ENCODE measurements at regions not wholly inside any gene's neighbourhood (a gene's known extent, or its start where the extent isn't known, plus 50 kb on each side); places are given as distances from the start of the nearest gene placed in this dataset.

DNA sequence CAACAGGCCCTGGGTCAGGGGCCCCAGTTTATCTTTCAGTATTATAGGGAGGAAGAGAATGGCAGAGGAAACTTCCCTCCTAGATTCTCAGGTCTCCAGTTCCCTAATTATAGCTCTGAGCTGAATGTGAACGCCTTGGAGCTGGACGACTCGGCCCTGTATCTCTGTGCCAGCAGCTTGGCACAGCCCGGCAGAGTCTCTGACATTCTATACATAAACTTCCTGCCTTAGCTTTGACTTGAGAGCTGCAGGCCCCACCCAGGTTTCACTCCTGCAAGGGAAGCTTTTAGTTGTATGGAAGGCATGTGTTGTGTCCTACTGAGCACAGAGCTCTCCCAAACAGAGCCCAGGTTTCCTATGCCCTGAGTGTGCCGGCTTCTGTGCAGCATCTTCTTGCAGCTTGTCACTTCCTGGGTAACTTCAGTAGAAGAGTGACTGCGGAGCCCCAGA, 205.6 kb upstream of the PRSS58 start:
- H3K18ac ChIP-seq (ENCODE audit: low read depth, low read length): peak overlapping the region; percentile 48
- peak overlapping the region; percentile 97 for H2BK20ac ChIP-seq (ENCODE audit: low read depth, low read length)
- peak overlapping the region; percentile 85 for H3K14ac ChIP-seq (replicated peaks; ENCODE audit: low read depth, low read length)
- H2BK120ac ChIP-seq (ENCODE audit: low read depth, low read length): peak overlapping the region; percentile 99
- peak overlapping the region; percentile 99 for H2AK5ac ChIP-seq (ENCODE audit: low read depth, low read length)
- no TSS peak for BruUV-seq (replicated peaks)
- no peaks in the 10 kb centered on the region for H3K36me3 ChIP-seq (ENCODE audit: control insufficient read depth, insufficient read depth, low read length)
- peak overlapping the region; percentile 79 for H2AFZ ChIP-seq (replicated peaks; ENCODE audit: low read length, poor library complexity)
- peaks cover 0 to 7% of the 10 kb centered on the region in 2 experiments; a peak in 1 of 4 replicates for H3K79me1 ChIP-seq (ENCODE audit: low read depth in 1 of 2, low read length in 2 of 2)
- H2BK5ac ChIP-seq (ENCODE audit: low read depth, low read length, poor library complexity, severe bottlenecking): peak overlapping the region; percentile 97
- no peak overlapping the region for H3K4me2 ChIP-seq (ENCODE audit: low read depth, low read length)
- H3K9me3 ChIP-seq (ENCODE audit: control insufficient read depth, insufficient read depth, low read length): no peaks in the 10 kb centered on the region
- H3K27me3 ChIP-seq (ENCODE audit: control insufficient read depth, insufficient read depth, low read length): no peaks in the 10 kb centered on the region
- TF ChIP-seq RAD21 (IDR thresholded peaks at IDR 0.05; ENCODE audit: low read length) (no peak), SMC3 (IDR thresholded peaks at IDR 0.05; ENCODE audit: low read depth, low read length) (no peak), MXI1 (IDR thresholded peaks at IDR 0.05; ENCODE audit: borderline replicate concordance, low read depth, low read length) (no peak), RCOR1 (IDR thresholded peaks at IDR 0.05; ENCODE audit: insufficient replicate concordance, low read length) (no peak), FOS (IDR thresholded peaks at IDR 0.05; ENCODE audit: low read depth, low read length) (no peak), MAZ (IDR thresholded peaks at IDR 0.05; ENCODE audit: borderline replicate concordance, low read depth, low read length) (no peak), POLR2A (IDR thresholded peaks at IDR 0.05; ENCODE audit: low read depth, low read length) (no peak), CEBPB (IDR thresholded peaks at IDR 0.05; ENCODE audit: low read depth, low read length) (no peak), CHD1 (IDR thresholded peaks at IDR 0.05; ENCODE audit: low read depth, low read length) (no peak), RFX5 (IDR thresholded peaks at IDR 0.05; ENCODE audit: low read depth, low read length) (no peak), MAFK (IDR thresholded peaks at IDR 0.05; ENCODE audit: low read depth, low read length) (no peak), NFE2L2 (IDR thresholded peaks at IDR 0.05; ENCODE audit: low read depth, low read length) (no peak), BHLHE40 (IDR thresholded peaks at IDR 0.05; ENCODE audit: low read depth, low read length) (no peak)
- TF ChIP-seq, protein P1, sequence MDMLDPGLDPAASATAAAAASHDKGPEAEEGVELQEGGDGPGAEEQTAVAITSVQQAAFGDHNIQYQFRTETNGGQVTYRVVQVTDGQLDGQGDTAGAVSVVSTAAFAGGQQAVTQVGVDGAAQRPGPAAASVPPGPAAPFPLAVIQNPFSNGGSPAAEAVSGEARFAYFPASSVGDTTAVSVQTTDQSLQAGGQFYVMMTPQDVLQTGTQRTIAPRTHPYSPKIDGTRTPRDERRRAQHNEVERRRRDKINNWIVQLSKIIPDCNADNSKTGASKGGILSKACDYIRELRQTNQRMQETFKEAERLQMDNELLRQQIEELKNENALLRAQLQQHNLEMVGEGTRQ (IDR thresholded peaks at IDR 0.05; ENCODE audit: low read depth, low read length): no peak
- TF ChIP-seq, protein P2, sequence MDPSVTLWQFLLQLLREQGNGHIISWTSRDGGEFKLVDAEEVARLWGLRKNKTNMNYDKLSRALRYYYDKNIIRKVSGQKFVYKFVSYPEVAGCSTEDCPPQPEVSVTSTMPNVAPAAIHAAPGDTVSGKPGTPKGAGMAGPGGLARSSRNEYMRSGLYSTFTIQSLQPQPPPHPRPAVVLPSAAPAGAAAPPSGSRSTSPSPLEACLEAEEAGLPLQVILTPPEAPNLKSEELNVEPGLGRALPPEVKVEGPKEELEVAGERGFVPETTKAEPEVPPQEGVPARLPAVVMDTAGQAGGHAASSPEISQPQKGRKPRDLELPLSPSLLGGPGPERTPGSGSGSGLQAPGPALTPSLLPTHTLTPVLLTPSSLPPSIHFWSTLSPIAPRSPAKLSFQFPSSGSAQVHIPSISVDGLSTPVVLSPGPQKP (IDR thresholded peaks at IDR 0.05; ENCODE audit: borderline replicate concordance, low read depth, low read length): no peak
- TF ChIP-seq, protein P3, sequence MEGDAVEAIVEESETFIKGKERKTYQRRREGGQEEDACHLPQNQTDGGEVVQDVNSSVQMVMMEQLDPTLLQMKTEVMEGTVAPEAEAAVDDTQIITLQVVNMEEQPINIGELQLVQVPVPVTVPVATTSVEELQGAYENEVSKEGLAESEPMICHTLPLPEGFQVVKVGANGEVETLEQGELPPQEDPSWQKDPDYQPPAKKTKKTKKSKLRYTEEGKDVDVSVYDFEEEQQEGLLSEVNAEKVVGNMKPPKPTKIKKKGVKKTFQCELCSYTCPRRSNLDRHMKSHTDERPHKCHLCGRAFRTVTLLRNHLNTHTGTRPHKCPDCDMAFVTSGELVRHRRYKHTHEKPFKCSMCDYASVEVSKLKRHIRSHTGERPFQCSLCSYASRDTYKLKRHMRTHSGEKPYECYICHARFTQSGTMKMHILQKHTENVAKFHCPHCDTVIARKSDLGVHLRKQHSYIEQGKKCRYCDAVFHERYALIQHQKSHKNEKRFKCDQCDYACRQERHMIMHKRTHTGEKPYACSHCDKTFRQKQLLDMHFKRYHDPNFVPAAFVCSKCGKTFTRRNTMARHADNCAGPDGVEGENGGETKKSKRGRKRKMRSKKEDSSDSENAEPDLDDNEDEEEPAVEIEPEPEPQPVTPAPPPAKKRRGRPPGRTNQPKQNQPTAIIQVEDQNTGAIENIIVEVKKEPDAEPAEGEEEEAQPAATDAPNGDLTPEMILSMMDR (conservative IDR thresholded peaks at IDR 0.05; ENCODE audit: low read depth, low read length): no peak
- in situ Hi-C loops (cut with MboI; ENCODE audit: low sequenced_read_pairs): no loop called here
- peak overlapping the region; percentile 79 for H4K5ac ChIP-seq (ENCODE audit: low read depth, low read length)
- peaks cover 21% of the 10 kb centered on the region for H3K4me1 ChIP-seq (ENCODE audit: control insufficient read depth, insufficient read depth, low read length)
- dilution Hi-C loops (cut with HindIII; ENCODE audit: low sequenced_read_pairs, unreplicated experiment): no loop called here
- H2BK15ac ChIP-seq (ENCODE audit: low read depth, low read length): peak overlapping the region; percentile 92; the same call in 2 of the 3 replicates
- no peak overlapping the region for H3K4me3 ChIP-seq (ENCODE audit: insufficient read depth, low read depth, low read length)
- H3K56ac ChIP-seq (ENCODE audit: extremely low read depth, insufficient read depth, low read length): peak overlapping the region; percentile 74
- ChIA-PET CTCF (interaction anchor here (0.6 to 1.8 kb wide), 9 partner anchors 15 to 95 kb away, joined by 3 to 9 read pairs (median 4); no protein-coding TSS in a partner anchor), POLR2A (ENCODE audit: unreplicated experiment) (no interaction called here)
- peak overlapping the region; percentile 100 for H3K4ac ChIP-seq (ENCODE audit: low read depth, low read length)
- peak overlapping the region; percentile 94 for H3K27ac ChIP-seq (ENCODE audit: insufficient read depth, low read length)
- no CpG with 5 or more reads among the region's 6 CpGs for WGBS, 2 experiments (ENCODE audit: extremely low coverage in 2 of 2, insufficient read length in 1 of 2)
- peaks cover 18% of the 10 kb centered on the region for H3K9me1 ChIP-seq (ENCODE audit: insufficient read depth, low read length)
- DNase-seq (no peak), ATAC-seq (ENCODE audit: low read depth) (peak; percentile 16)
- H4K8ac ChIP-seq (ENCODE audit: low read depth in 2 of 2, low read length in 2 of 2): peak overlapping the region; percentile 68 to 96
- H4K91ac ChIP-seq (ENCODE audit: insufficient read depth, low read depth, low read length): peak overlapping the region; percentile 99
- no peaks in the 10 kb centered on the region for H4K20me1 ChIP-seq (ENCODE audit: insufficient read depth, low read length)
- H2AK9ac ChIP-seq (replicated peaks; ENCODE audit: low read depth, low read length, poor library complexity): peak overlapping the region; percentile 2
- intact Hi-C loops (cut with micrococcal nuclease): no loop called here
- H3K23ac ChIP-seq (ENCODE audit: low read depth, low read length): peak overlapping the region; percentile 48; the same call in 1 of the 2 replicates
- no peak overlapping the region for H3K9ac ChIP-seq (ENCODE audit: low read depth, low read length)
